ENCODE measurements at regions not wholly inside any gene's neighbourhood (a gene's known extent, or its start where the extent isn't known, plus 50 kb on each side); places are given as distances from the start of the nearest gene placed in this dataset.

GRCh38 chr1:95948023-95948422 lies 714.0 kb downstream of the RWDD3 start:
- Histone ChIP-seq H3K4me1 (ENCODE audit: low read length) (no peaks in the 10 kb centered on the region), H2AFZ (ENCODE audit: low read depth, low read length) (no peak overlapping the region), H4K20me1 (ENCODE audit: insufficient read depth, low read length) (no peaks in the 10 kb centered on the region), H3K36me3 (replicated peaks; ENCODE audit: low read depth, low read length) (no peaks in the 10 kb centered on the region), H3K27ac (ENCODE audit: low read length) (no peak overlapping the region), H3K27me3 (ENCODE audit: low read depth, low read length) (no peaks in the 10 kb centered on the region), H3K4me2 (ENCODE audit: low read length) (no peak overlapping the region), H3K9ac (ENCODE audit: low read length) (no peak overlapping the region), H3K4me3 (ENCODE audit: low read length) (no peak overlapping the region), H3K9me3 (ENCODE audit: insufficient read depth, low read length) (no peaks in the 10 kb centered on the region), H3K79me2 (ENCODE audit: low read length) (no peaks in the 10 kb centered on the region)
- no peak for TF ChIP-seq CTCF (IDR thresholded peaks at IDR 0.05; ENCODE audit: low read depth, low read length)
- TF ChIP-seq EZH2phosphoT487 (IDR thresholded peaks at IDR 0.05; ENCODE audit: low read depth): no peak

- H3K9me3 ChIP-seq (ENCODE audit: insufficient read depth, low read length): no peaks in the 10 kb centered on the region
- no peaks in the 10 kb centered on the region for H3K4me1 ChIP-seq (ENCODE audit: low read length)
- H3K4me3 ChIP-seq (ENCODE audit: low read length): no peak overlapping the region
- H2AFZ ChIP-seq (ENCODE audit: low read depth, low read length): no peak overlapping the region
- no peaks in the 10 kb centered on the region for H4K20me1 ChIP-seq (ENCODE audit: insufficient read depth, low read length)
- no peaks in the 10 kb centered on the region for H3K27me3 ChIP-seq (ENCODE audit: low read depth, low read length)
- no peaks in the 10 kb centered on the region for H3K79me2 ChIP-seq (ENCODE audit: low read length)
- no peak overlapping the region for H3K9ac ChIP-seq (ENCODE audit: low read length)
- TF ChIP-seq EZH2phosphoT487 (IDR thresholded peaks at IDR 0.05; ENCODE audit: low read depth): no peak
- no peak for TF ChIP-seq CTCF (IDR thresholded peaks at IDR 0.05; ENCODE audit: low read depth, low read length)
- H3K36me3 ChIP-seq (replicated peaks; ENCODE audit: low read depth, low read length): no peaks in the 10 kb centered on the region
- no peak overlapping the region for H3K27ac ChIP-seq (ENCODE audit: low read length)
- H3K4me2 ChIP-seq (ENCODE audit: low read length): no peak overlapping the region
Observed at GRCh38 chr1:95951371-95952102, 717.5 kb downstream of the RWDD3 start.

GRCh38 chr1:95953015-95953414 lies 719.0 kb downstream of the RWDD3 start:
- no peaks in the 10 kb centered on the region for H3K4me1 ChIP-seq (ENCODE audit: low read length)
- no peak overlapping the region for H3K4me2 ChIP-seq (ENCODE audit: low read length)
- H4K20me1 ChIP-seq (ENCODE audit: insufficient read depth, low read length): no peaks in the 10 kb centered on the region
- H3K36me3 ChIP-seq (replicated peaks; ENCODE audit: low read depth, low read length): no peaks in the 10 kb centered on the region
- H2AFZ ChIP-seq (ENCODE audit: low read depth, low read length): no peak overlapping the region
- no peak for TF ChIP-seq EZH2phosphoT487 (IDR thresholded peaks at IDR 0.05; ENCODE audit: low read depth)
- TF ChIP-seq CTCF (IDR thresholded peaks at IDR 0.05; ENCODE audit: low read depth, low read length): no peak
- H3K27ac ChIP-seq (ENCODE audit: low read length): no peak overlapping the region
- H3K27me3 ChIP-seq (ENCODE audit: low read depth, low read length): no peaks in the 10 kb centered on the region
- no peaks in the 10 kb centered on the region for H3K9me3 ChIP-seq (ENCODE audit: insufficient read depth, low read length)
- no peak overlapping the region for H3K4me3 ChIP-seq (ENCODE audit: low read length)
- H3K79me2 ChIP-seq (ENCODE audit: low read length): no peaks in the 10 kb centered on the region
- no peak overlapping the region for H3K9ac ChIP-seq (ENCODE audit: low read length)

- Histone ChIP-seq H3K27ac (ENCODE audit: low read length) (no peak overlapping the region), H3K36me3 (replicated peaks; ENCODE audit: low read depth, low read length) (no peaks in the 10 kb centered on the region), H3K9me3 (ENCODE audit: insufficient read depth, low read length) (no peaks in the 10 kb centered on the region), H3K4me2 (ENCODE audit: low read length) (no peak overlapping the region), H3K27me3 (ENCODE audit: low read depth, low read length) (no peaks in the 10 kb centered on the region), H3K79me2 (ENCODE audit: low read length) (no peaks in the 10 kb centered on the region), H2AFZ (ENCODE audit: low read depth, low read length) (no peak overlapping the region), H3K4me3 (ENCODE audit: low read length) (no peak overlapping the region), H4K20me1 (ENCODE audit: insufficient read depth, low read length) (no peaks in the 10 kb centered on the region), H3K4me1 (ENCODE audit: low read length) (no peaks in the 10 kb centered on the region), H3K9ac (ENCODE audit: low read length) (no peak overlapping the region)
- TF ChIP-seq CTCF (IDR thresholded peaks at IDR 0.05; ENCODE audit: low read depth, low read length): no peak
Observed at GRCh38 chr1:95954585-95954984, 720.6 kb downstream of the RWDD3 start.
